ENCODE measurements at regions not wholly inside any gene's neighbourhood (a gene's known extent, or its start where the extent isn't known, plus 50 kb on each side); places are given as distances from the start of the nearest gene placed in this dataset.

DNA sequence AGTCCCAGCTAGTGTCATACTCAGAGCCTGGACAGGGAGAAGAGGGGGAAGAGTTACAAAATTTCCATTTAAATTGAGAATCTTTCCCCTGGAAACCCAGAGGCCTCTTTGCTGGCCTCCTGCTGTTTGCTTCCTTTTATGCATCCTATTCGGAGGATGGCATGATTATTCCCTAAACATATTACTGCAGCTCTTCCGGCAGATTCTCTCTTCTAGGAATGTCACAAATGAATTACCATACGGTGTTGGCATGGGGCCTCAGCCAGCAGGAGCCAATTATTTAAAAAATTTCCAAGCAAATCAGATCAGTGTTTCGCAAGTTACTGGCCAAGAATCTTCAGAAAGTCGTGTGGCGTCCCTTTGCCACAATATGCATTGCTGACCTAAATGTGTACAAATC lies 326.7 kb upstream of the NCAM1 start:
- Histone ChIP-seq H3K4me1 (no peaks in the 10 kb centered on the region), H3K27ac (no peak overlapping the region), H3K27me3 (peaks cover 9% of the 10 kb centered on the region), H3K9me3 (peaks cover 0 to 10% (median 0%) of the 10 kb centered on the region in 3 donors), H3K4me3 (no peak overlapping the region), H3K36me3 (no peaks in the 10 kb centered on the region)
- no peak for ATAC-seq
- TF ChIP-seq, protein P1, sequence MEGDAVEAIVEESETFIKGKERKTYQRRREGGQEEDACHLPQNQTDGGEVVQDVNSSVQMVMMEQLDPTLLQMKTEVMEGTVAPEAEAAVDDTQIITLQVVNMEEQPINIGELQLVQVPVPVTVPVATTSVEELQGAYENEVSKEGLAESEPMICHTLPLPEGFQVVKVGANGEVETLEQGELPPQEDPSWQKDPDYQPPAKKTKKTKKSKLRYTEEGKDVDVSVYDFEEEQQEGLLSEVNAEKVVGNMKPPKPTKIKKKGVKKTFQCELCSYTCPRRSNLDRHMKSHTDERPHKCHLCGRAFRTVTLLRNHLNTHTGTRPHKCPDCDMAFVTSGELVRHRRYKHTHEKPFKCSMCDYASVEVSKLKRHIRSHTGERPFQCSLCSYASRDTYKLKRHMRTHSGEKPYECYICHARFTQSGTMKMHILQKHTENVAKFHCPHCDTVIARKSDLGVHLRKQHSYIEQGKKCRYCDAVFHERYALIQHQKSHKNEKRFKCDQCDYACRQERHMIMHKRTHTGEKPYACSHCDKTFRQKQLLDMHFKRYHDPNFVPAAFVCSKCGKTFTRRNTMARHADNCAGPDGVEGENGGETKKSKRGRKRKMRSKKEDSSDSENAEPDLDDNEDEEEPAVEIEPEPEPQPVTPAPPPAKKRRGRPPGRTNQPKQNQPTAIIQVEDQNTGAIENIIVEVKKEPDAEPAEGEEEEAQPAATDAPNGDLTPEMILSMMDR (IDR thresholded peaks at IDR 0.05) = no peak
- TF ChIP-seq EP300 (IDR thresholded peaks at IDR 0.05) (no peak), POLR2A (IDR thresholded peaks at IDR 0.05) (no peak), POLR2AphosphoS5 (IDR thresholded peaks at IDR 0.05) (no peak)
- 70 to 80% methylated on average over 4 to 6 of the region's 6 CpGs for WGBS, 2 donors (ENCODE audit: low coverage in 1 of 2)

DNA sequence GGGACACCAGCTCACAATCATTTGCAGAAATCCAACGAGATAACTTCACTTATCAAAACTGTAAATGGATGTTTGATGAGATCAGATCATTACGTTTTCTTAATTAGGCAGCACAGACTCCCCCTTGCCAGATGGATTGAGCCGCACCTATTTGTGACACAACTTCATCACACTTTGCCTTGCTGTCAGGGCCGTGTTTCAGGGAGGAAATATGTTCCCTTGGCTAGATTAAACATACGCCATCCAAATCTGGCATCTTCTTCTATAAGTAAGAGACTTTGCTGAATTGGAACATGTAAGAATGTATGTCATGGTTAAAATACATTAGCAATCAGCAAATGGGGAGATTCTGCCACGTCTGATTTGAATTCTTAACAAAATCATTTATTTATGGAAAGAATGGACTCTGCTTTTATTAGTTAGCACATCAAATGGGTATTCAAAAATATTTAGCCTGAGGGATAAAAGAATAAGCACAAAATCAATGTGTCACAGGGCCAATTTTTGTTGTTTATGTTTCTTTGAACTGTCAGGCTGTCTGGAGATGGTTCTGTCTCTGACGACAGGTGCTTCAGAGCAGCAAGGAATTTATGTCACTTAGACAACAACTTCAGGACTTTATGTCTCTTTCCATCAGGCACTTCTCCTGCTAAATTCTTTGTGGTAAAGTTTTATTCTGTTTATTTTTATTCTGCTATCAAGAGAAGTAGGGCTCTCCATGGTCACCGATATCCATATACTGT lies 326.1 kb upstream of the NCAM1 start:
- no peak for TF ChIP-seq POLR2AphosphoS5 (IDR thresholded peaks at IDR 0.05)
- no peak for TF ChIP-seq POLR2A (IDR thresholded peaks at IDR 0.05)
- TF ChIP-seq, protein P1 (IDR thresholded peaks at IDR 0.05) = no peak
- Histone ChIP-seq H3K9me3 (peaks cover 0 to 16% (median 0%) of the 10 kb centered on the region in 3 donors), H3K4me1 (no peaks in the 10 kb centered on the region), H3K36me3 (no peaks in the 10 kb centered on the region), H3K4me3 (no peak overlapping the region), H3K27me3 (peaks cover 9% of the 10 kb centered on the region), H3K27ac (no peak overlapping the region)
- 35 to 72% methylated on average over 4 to 8 of the region's 8 CpGs for WGBS, 2 donors (ENCODE audit: low coverage in 1 of 2)
- no peak for ATAC-seq

DNA sequence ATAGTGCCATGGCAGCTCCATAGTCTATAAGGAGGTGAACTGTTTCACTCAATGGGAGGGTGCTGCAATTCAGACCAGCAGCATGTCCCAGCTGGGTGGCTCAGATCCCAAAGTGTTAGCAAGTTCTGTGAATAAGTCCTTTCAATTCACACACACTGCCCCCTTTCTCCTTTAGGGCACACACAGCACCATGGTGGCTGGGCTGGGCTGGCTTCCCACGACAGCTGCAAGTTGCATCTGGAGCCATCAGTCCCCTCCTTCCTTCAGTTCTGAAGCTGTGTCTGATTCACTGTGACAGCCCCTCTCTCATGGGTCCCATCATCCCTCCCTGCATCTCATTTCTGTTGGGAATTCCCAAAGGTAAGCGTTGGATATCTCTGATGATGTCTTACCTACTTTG lies 324.1 kb upstream of the NCAM1 start:
- H3K9me3 ChIP-seq = peaks cover 0 to 31% (median 0%) of the 10 kb centered on the region in 3 donors
- no peaks in the 10 kb centered on the region for H3K4me1 ChIP-seq
- no peak overlapping the region for H3K4me3 ChIP-seq
- TF ChIP-seq, protein P1 (IDR thresholded peaks at IDR 0.05) = no peak
- no peak for TF ChIP-seq POLR2AphosphoS5 (IDR thresholded peaks at IDR 0.05)
- no peak for TF ChIP-seq POLR2A (IDR thresholded peaks at IDR 0.05)
- TF ChIP-seq EP300 (IDR thresholded peaks at IDR 0.05) = no peak
- no peaks in the 10 kb centered on the region for H3K36me3 ChIP-seq
- WGBS, 2 donors (ENCODE audit: low coverage in 1 of 2) = 63% methylated on average over 2 of the region's 2 CpGs; no CpG with 5 or more reads in 1 of the 2 donors
- ATAC-seq = no peak
- peaks cover 9% of the 10 kb centered on the region for H3K27me3 ChIP-seq
- no peak overlapping the region for H3K27ac ChIP-seq

DNA sequence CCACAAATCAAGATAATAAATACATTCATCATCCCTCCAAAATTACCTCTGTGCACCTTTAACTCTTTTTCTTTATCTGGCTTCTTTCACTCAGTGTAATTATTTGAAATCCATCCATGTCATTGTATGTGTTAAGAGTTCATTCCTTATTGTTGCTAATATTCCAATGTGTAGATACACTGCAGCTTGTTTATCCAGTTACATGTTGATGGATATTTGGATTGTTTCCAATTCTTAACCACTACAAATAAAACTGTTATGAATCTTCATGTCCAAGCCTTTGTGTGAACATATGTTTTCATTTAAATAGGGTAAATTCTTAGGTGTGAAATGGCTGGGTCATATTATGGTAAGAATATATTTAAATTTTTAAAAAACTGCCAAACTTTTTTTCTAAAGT lies 323.3 kb upstream of the NCAM1 start:
- Histone ChIP-seq H3K36me3 (no peaks in the 10 kb centered on the region), H3K4me1 (no peaks in the 10 kb centered on the region), H3K9me3 (peaks cover 0 to 32% (median 0%) of the 10 kb centered on the region in 3 donors), H3K27ac (no peak overlapping the region), H3K4me3 (no peak overlapping the region), H3K27me3 (peaks cover 6% of the 10 kb centered on the region)
- no peak for ATAC-seq
- TF ChIP-seq POLR2AphosphoS5 (IDR thresholded peaks at IDR 0.05) = no peak
- TF ChIP-seq, protein P1 (IDR thresholded peaks at IDR 0.05) = no peak
- TF ChIP-seq EP300 (IDR thresholded peaks at IDR 0.05) = no peak
- TF ChIP-seq POLR2A (IDR thresholded peaks at IDR 0.05) = no peak

DNA sequence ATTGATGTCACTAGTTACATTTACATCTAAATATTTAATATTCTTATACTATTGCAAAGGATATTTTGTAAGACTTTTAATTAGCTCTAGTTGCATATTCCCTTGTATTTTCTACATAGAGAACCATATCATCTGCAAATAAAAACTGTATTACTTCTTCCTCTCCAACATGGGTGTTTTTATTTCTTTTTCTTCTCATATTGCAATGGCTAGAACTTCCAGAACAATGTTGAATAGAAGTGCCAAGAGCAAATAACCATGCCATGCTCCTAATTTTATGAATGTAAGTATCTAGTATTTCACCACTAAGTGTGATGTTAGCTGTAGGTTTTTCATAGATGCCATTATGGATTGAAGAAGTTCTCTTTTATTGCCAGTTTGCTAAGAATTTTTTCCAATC lies 321.8 kb upstream of the NCAM1 start:
- H3K4me1 ChIP-seq = no peaks in the 10 kb centered on the region
- H3K27me3 ChIP-seq = peaks cover 6% of the 10 kb centered on the region
- H3K36me3 ChIP-seq = no peaks in the 10 kb centered on the region
- TF ChIP-seq EP300 (IDR thresholded peaks at IDR 0.05) (no peak), POLR2A (IDR thresholded peaks at IDR 0.05) (no peak), POLR2AphosphoS5 (IDR thresholded peaks at IDR 0.05) (no peak)
- TF ChIP-seq, protein P1 (IDR thresholded peaks at IDR 0.05) = no peak
- no peak for ATAC-seq
- H3K9me3 ChIP-seq = peaks cover 0 to 38% (median 0%) of the 10 kb centered on the region in 3 donors
- H3K4me3 ChIP-seq = no peak overlapping the region
- H3K27ac ChIP-seq = no peak overlapping the region
